ENCODE measurements at regions not wholly inside any gene's neighbourhood (a gene's known extent, or its start where the extent isn't known, plus 50 kb on each side); places are given as distances from the start of the nearest gene placed in this dataset.

DNA sequence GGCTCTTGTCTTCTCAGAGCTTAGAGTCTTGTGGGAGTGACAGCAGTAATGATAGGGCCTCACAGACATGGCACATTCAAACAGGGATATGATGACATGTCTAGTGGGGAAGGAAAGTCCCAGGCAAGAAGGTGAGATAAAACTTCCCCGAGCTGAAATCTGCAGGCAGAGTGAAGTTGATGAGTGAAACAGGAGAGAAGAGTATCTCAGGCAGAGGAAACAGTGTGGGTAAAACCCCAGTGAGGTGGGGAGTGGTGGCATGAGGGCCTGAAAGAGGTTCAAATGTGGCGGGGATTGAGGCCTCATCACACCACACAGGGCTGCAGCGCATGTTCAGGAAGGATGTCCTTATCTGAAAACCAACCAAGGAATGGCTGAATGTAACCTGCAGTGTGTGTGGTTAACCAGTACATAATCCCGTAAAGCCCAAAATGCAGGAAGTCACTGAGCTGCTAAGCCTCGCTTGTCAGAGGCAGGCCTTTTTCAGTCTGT, 153.8 kb upstream of the E2F8 start:
- DNase-seq, result no peak

DNA sequence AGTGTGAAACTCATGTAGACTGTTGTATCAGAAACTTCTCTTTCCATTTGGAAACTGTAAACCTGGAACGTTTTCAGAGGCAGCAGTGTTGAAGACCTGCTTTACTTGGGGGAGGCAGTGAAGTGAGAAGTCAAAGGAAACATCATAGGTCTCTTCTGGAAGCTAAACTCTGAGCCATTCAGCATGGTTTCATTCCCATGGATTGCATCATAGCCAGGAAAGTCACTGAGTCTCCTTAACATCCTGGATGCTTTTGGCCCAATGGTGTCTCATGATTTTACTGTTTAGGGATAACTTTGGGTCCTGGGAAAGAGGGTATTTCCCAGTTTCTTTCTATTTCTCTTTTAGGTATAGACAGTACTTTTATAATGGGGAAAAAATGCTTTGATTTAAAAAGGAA, 153.2 kb upstream of the E2F8 start:
- no peak for DNase-seq

DNA sequence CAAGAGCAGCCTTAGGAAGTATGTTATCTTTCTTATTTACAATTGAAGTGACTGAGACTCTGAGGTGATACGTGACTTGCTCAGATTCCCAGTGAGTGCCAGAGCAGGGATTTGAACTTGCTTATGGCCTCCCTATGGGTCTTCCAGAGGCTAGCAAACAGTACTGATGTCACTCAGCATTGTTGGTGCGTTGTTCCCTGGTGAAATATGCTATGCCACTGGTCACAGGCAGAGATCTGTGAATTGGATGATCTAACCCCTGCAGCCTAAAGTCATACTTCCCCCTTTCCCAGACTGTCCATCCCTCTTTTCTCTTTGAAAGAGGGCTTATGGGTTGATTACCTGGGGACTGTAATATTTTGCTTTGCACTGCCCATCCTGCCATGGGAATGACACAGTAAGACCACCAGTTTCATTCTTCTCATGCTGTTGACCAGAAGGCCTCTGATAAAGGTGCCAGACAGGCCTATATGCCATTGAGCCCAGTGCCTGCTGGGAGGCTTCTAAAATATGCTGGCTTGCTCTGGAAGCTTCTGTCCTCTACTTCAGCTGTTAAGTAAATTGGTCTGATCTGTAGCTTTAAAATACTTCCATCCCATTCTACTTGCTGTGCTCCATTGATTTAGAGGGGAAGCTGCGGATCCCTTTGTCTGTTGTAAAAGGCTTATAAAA, 152.2 kb upstream of the E2F8 start:
- DNase-seq, result no peak

DNA sequence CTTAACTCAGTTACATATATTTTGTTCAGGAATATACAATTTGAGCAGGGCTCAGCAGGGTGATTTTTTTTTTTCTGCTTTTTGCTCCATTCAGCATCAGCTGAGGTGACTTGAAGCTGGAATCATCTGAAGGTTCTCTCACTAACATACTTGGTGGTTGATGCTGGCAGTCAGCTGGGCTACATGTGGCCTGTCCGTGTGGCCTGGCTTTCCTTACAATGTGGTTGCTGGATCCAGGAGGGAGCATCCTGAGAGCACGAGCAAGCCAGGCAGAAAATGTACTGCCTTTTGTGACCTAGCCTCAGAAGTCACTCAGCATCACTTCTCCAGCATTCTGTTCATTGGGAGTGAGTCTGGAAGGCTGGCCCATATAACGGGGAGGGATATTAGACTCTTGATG, 151.6 kb upstream of the E2F8 start:
- DNase-seq, result no peak

DNA sequence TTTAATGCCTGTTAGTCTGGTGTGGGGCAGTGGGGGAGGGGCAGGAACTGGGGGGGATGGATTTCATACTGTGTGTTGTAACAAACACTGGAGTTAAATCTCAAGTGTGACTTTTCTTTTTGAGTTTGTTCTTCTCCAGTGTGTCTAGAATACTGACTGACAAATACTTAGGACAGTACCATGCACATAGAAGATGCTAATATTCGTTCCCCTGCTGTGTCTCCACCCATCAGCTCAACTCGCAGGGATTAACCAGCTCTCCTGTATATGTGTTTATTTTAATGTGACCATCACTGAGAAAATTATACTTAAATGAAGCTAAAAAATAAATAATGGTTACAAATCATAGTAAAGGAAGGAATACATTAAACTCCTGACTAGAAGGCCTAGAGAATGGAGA, 150.9 kb upstream of the E2F8 start:
- no peak for DNase-seq

DNA sequence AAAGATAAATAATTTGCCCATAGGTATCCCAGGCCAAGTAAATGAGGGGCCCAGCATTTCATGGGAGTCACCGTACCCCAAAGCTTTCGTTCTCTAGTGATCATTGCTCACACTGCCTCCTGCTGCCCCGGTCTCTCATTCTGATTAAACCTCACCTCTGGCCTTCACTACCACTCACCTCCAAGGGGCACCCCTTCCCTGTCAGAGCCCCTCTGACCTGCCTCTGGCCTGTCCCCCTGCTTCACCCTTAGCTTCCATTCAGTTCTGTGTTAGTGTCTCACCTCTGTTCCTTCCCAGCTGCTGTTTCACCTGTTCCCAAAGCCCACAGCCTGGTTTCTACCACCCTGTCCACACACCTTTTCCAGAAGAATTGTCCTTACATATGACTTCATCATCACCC, 150.3 kb upstream of the E2F8 start:
- DNase-seq, result no peak

DNA sequence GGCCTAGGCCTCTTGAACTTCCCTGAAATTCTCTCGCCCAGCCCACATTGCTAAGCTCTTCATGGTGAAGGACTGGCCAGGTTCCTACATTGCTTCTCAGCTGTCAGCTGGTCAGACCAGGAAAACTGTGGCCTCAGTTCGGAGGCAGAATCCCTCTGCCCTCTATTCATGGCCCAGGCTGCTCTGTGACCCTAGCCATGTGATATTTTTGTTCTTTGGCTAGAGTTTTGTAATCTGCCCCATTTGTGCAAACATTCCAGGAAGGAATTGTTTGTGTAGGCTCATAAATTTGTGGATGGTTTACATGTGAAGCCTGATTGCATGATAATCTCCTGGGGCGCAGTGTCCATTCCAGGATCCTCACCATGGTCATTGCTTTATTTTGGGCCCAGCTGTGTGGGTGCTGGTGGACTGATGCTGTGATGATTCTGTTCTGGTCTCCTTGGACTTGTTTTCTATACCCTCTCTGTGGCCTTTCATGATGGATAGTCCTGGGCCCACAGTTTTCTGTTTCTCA, 149.1 kb upstream of the E2F8 start:
- DNase-seq, result no peak

DNA sequence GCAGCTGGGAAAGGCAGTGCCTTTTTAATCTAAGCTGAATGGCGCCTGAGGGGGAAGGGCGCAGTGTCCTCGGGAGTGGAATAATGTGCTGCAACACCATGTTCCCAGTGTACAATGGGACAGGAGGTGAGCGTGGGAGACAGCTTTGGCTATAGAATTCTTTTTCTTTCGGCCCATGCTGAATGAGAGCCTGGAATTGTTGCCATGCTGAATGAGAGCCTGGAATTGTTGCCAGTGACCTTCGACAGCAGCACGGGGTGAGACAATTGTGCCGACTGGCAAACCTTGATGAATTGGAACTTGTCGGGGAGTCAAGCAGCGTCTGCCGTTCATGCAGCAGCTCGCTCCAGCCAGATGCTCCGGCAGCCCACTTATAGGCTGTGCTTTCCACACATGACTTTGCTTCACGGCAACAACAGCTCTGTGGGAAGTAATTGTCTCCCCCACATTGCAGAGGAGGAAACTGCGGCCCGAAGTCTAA, 141.4 kb upstream of the E2F8 start:
- DNase-seq, result no peak

DNA sequence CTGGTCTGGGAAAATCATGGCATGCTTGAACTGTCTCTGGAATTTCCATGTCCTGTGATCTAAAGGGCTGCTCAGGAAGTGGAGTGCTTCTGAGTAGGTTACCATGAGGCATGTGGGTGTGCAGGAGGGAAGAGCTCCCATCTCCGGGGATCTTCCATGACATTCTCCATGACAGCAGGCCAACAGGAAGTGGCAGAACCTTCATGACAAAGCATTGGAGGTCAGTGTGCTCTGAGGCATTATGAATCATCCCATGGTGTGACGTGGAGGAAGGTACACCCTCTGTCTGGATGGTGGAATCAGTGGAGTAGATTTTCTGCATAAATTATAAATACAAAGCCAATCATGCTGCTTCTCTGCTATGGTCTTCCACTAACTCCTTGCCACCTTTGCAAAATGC, 139.6 kb upstream of the E2F8 start:
- DNase-seq, result no peak

DNA sequence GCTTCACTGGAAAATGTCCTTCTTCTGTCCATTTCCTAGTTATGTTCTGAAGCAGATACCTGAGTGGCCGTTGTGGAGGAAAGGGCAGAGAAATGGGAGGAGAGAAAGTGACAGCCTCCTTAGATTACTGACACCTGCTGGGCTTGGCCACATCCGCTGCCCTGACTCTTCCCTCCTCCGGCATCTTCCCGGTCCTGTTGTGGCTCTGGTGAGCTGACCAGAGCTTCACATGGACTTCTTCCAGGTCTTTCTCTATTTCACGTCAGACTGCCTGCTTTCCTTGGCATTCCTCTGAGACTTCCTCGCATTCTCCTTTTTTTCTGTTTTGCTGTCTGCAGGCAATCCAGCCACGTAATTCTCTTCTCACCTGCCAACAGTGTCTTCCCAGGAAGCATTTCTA, 138.7 kb upstream of the E2F8 start:
- DNase-seq, result no peak

DNA sequence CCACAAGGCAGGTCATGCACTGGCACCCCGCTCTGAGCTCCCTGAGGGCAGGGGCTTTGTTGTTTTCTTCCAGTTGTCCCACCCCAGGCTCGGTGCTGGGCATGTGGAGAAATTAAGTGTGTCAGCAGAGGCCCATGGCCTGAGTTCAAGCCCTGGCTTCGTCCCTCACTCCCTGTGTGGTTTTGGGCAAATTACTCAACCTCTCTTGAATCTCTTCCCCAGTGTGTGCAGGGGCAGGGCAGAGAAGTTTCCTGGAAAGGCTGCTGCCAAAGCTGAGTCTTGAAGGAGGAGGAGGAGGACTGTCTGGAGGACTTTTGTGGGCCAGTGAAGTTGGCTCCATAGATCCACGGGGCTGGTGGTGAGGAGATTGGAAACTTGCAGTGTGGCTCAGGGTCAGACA, 138.1 kb upstream of the E2F8 start:
- DNase-seq, result no peak

DNA sequence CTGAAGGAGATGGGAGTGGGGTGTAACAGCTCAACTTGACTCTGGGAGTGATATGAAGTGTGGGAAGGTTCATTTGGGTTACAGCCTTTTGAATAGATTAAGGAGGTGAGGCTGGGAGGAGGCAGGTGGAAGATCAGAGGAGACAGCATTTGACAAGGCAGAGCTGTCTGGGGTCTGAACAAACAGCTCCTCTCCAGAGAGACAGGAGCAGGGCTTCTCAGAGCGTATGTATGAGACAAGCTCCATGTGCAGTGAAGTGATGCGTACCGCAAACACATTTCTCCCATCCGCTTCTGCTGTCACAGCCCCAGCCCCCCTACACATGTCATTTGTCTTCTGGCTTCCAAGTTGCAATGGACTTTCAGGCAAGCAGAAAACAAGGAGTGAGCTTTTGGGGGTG, 137.1 kb upstream of the E2F8 start:
- DNase-seq, result no peak

DNA sequence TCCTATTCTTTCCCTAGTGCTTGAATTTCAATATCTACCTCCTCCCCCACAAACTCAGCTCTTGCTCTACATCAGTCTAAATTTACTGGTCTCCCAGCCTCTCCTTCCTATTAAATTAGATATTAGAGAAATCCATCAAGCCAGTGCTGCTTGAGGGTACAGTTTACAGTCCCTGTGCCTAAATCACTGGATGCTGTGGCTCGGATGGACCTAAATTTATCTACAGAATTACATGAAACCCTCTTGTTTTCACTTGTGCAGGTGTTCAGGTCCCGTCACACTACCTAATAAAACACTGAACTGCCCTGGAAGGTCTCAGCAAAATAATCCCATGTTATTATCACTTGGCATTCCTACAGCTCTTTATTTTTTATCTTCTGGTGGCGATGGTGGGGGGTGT, 134.7 kb upstream of the E2F8 start:
- no peak for DNase-seq

DNA sequence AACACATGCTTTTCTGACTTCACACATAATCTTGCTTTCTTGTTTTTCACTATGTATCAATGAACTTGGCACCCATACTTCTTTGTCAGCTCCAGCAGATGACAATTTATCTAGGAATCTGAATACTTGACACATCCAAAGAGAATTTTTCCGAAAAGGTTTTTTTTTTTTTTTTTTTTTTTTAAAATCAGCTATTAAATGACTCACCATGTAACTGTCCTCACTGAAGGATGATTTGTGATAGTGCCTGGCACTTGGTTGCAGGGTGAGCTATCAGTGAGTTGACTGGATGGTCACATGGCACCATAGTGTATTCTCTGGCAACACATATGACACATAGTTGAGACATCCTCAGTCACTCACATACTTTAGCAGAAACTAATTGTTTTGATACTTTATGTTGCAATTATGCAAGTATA, 133.4 kb upstream of the E2F8 start:
- DNase-seq, result no peak

DNA sequence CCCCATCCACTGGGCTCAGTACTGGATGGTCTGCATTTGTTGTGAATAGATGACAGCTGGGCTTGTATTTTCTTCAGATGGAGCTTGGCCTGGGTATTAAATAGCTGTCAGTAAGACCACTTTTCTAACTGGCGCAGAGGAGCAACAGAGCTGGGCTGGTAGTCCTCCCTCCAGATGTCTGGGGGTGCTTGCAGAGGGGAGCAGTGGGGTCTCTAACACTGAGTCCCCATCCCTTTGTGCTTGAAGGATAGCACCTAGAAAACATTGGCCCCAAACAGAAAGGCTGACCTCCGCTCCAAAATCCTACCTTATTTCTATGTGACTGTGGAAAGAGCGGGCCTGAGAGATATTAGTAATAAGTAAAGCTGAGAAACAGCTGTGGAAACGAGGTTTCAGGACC, 131.6 kb upstream of the E2F8 start:
- no peak for DNase-seq

DNA sequence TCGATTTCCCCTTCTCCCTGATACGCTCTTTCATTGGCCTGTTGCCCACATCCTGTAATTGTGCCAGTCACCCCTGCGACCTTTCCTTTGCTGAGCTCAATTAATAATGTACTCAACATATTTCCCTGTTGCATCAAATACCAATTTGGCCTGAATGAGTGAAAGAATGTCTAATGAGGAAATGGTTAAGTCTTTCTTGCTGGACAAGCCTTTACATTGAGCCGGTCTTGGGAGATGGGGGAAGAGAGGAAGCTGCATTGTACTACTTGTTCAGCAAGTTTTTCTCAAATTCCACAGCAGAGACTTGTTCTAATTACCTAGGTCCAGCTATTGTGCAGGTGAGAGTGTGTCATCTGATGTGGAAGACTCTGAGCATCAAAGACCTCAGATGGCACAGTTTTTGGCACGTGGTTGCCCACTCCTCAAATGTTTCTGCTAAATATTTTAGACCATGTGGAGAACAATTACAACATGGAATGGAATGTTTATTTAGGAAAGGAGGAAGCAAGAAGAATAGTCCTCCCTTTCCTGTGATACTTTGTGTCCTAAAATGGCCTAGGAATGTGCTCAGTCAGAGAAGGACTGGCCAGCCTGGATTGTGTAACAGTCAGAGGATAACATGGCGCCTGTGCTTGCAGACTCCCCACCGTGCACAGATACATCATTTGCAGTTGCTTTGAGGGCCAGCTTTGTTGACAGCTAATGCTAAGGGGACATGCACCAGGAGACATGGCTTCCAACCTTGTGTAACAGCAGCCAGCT, 129.5 kb upstream of the E2F8 start:
- no peak for DNase-seq

DNA sequence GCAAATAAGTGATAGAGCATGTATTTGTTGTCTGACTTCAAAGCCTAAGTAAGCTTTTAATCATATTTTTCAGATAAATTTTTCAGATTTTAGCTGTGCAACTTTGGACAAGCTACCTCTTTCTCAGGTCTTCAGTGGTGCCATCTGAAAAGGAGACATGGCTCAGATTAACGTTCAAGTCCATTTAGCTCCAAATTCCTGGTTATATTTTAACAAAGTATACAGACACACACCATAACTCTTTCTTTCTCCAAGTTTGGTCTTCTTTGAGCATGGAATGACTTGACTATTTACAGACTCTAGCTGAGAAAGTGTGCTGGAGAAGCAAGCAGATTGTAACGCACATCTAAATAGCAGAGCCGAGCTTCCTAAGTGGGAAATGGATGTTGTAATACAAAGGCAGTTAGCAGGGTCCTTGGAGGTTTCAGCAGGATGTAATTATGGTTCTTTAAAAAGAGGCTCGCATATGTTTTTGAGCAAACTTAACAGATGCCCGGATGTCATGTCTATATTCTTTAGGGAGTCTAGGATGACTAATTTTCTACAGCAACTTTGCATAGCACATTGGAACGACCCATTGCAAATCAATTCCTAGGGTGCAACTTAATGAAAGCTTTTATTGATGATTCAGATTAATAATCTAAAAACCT, 128.1 kb upstream of the E2F8 start:
- no peak for DNase-seq

DNA sequence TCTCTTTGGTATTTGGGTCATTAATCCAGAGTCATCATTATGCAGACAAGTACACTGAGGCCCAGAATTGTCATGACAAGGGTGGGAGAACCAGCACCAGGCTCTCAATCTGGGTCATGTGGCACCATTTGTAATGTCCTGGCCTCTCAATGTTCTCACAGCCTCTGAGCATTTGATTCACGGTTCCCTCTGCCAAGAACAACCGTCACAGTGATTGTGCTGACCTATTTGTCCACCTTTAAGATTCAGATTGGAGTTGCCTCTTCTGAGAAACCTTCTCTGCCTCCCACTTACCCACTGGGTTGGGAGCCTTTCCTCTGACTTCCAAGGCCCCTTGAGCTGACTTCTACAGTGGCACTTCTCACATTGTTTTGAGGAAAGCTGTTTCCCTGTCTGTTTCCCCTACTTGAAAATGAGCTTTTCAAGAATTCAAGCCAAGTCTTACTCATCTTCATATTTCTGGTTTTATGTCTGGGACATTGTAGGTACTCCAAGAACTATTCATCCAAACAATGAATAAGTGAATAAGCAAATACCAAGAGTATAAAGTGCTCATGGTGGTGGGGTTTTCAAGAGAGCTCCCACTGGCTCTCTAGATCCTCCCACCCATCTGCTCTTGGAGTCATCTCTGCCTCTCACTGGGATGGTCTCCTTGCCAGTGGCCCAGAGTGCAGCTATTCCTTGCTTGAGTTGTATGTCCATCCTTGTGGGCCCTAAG, 126.4 kb upstream of the E2F8 start:
- no peak for DNase-seq

DNA sequence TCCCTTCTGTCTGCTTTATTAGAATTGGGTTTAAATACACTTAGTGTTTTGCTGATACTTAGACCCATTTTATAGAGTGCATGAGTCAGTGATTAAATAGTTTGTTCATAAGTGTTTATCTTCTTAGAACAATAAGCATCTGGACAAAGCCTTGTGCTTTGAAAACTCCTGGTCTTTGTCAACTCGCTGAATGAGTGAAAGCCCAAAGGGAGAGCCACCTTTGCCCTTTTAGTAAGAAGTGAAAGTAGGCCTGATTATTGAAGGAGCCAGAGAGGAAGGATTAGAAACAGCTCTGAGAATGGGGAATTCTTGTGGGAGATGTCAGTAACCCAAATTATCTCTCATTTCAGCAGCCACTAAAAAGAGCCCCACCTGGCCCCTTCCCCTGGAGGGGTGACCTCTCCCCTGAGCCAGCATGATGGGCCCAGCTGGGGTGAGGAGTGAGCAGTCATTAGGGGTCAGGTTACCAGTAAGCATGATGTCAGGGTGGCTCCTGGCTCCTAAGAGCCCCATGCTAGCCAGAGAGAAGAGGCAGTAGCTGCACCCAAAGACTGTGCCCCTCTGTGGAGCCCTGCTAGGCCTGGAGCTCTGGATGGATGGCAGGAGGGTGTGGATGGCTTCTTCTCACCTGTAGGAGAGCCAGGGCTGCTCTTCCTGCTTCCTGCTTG, 125.1 kb upstream of the E2F8 start:
- DNase-seq, result peak; percentile 55

DNA sequence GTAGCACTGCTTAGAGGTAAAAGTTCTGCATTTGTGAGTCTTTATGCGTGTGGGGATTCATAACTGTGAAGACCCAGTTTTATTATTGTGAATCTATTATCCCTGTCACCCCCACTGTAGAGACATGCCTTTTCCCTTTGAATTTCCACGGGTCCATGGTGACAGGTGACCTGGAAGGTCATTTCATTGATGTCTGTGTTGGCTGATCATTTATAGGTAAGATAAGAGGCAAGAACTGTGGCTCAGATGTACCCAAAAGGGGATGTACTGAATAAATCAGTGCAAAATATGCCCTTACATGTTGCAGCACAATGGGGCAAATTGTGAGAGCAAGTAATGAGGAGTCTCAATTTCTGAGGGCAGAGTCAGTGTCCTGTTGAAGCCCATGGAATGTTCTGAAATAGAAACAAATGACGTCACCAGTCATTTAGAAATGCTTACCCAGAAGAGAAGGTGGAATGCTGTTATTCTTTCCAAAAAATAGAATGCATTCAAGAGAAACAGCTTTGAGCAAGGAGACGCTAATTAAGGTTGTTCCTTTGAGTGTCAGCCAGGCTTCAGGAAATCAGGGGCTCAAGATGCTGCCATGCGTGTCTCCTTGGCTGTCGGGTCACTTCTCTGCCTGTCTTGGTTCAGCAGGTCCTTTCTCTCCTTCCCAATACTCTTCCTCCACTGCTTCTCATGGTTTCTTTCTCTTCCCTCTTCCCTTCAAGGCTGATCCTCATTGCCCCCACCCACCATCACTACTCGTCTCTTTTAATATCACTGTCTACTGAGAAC, 118.7 kb upstream of the E2F8 start:
- no peak for DNase-seq

DNA sequence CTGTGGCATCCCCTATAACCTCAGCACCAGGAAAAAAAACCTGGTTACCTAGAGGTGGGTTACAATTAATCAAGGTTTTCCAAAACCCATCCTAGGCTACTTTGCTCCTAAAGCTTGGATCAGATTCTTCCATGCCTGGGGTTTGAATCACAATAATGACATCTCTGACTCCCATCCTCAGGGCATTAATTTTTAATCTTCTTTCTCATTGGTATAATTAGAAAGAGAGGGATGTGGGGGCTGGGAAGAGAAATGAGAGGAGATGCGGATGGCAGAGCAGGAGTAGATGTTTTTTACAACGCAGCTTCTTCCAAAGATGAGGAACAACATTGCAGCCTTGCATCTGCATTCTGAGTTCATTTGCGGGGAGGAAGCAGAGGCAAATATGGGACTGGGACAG, 117.2 kb upstream of the E2F8 start:
- DNase-seq, result no peak

DNA sequence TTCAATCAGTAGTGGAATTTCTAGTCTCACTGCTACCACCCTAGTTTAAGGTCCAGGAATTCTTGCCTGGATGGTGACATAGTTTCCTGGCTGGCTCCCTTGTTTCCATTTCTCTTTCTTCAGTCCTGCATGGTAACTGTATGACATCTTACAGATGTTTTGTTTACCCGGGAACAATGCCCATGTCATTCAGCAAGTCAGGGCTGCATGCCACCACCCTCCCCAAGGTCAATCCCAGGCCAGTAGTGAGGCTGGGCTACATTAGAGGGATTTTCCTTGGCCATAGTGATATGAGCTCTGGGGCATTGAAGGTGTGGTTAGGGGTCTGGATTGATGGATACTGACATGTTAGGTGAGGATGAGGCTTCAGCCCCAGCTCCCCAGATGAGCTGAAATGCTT, 114.9 kb upstream of the E2F8 start:
- no peak for DNase-seq

Measured in NCI-H774 (cell line).